ENCODE measurements at regions not wholly inside any gene's neighbourhood (a gene's known extent, or its start where the extent isn't known, plus 50 kb on each side); places are given as distances from the start of the nearest gene placed in this dataset.

DNA sequence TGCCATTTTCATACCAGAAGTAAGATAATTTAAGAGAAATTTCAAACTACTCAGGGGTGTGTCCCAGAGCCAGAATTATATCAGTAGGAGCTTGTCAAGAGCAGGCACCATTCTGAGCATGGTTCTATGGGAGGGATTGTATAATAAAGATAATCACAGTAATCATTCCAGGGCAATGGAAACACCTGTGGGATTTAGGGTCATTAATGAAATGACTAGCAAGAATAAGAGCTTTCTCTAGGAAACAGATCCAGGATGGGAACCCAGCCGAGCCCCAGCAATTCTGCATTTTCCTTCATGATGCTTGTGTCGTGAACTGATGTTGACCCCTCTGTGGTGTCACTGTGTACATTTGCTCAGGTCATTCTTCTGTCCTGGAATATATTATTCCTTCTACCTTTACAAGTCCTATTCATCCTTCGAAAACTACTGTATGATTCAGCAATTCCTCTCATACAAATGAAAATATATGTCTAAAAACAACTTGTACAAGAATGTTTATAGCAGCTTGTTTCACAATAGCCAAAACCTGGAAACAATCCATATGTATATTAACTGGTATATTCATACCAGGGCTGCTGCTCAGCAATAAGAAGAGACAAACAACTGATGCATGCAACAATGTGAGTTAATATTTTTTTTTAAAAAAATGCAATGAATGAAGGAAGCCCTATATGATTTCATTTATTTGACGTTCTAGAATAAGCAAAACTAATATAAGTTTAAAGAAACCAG, 687.8 kb upstream of the KLHL29 start:
- TF ChIP-seq, protein P1, sequence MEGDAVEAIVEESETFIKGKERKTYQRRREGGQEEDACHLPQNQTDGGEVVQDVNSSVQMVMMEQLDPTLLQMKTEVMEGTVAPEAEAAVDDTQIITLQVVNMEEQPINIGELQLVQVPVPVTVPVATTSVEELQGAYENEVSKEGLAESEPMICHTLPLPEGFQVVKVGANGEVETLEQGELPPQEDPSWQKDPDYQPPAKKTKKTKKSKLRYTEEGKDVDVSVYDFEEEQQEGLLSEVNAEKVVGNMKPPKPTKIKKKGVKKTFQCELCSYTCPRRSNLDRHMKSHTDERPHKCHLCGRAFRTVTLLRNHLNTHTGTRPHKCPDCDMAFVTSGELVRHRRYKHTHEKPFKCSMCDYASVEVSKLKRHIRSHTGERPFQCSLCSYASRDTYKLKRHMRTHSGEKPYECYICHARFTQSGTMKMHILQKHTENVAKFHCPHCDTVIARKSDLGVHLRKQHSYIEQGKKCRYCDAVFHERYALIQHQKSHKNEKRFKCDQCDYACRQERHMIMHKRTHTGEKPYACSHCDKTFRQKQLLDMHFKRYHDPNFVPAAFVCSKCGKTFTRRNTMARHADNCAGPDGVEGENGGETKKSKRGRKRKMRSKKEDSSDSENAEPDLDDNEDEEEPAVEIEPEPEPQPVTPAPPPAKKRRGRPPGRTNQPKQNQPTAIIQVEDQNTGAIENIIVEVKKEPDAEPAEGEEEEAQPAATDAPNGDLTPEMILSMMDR (IDR thresholded peaks at IDR 0.05 in 4 of 5, conservative IDR thresholded peaks at IDR 0.05 in 1 of 5), result no peak
- TF ChIP-seq POLR2A (IDR thresholded peaks at IDR 0.05), result no peak

Measured in gastrocnemius medialis (tissue), 4 donors.